ENCODE measurements at regions not wholly inside any gene's neighbourhood (a gene's known extent, or its start where the extent isn't known, plus 50 kb on each side); places are given as distances from the start of the nearest gene placed in this dataset.

DNA sequence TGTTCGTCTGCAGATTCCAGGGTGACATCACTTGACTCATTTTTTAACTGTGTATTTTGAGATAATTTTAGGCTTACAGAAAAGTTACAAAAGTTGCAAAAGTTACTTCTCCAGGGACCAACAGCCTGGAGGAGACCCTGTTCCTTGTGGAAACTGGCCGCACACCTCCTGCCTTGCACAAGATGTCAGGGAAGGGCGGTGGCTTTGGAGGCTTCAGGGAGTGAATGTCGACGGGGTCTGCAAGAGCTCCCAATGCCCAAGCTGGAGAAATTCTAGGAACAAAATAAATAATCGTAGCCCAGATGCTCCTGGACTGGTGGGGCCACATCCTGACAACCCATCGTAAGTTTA is 62.2 kb upstream of the FAM20C start:
- no peak overlapping the region for H2AFZ ChIP-seq (ENCODE audit: low read depth, low read length)
- H3K36me3 ChIP-seq (ENCODE audit: insufficient read depth, low read length), result no peaks in the 10 kb centered on the region
- no peak overlapping the region for H3K4me2 ChIP-seq (ENCODE audit: insufficient read depth, low read length)
- DNase-seq (no peak), ATAC-seq (ENCODE audit: insufficient read depth, low read depth) (no peak)
- H3K27me3 ChIP-seq (ENCODE audit: insufficient read depth, low read length, poor library complexity), result no peaks in the 10 kb centered on the region
- H3K9ac ChIP-seq (ENCODE audit: low read depth, low read length), result no peak overlapping the region
- H3K79me2 ChIP-seq (ENCODE audit: insufficient read depth, low read length), result no peaks in the 10 kb centered on the region
- H3K9me3 ChIP-seq (ENCODE audit: insufficient read depth, low read length, severe bottlenecking), result no peaks in the 10 kb centered on the region
- H3K4me1 ChIP-seq (ENCODE audit: insufficient read depth, low read length), result no peaks in the 10 kb centered on the region
- no peak for TF ChIP-seq EZH2 (IDR thresholded peaks at IDR 0.05; ENCODE audit: borderline replicate concordance, low read depth, low read length, severe bottlenecking)
- TF ChIP-seq, protein P1, sequence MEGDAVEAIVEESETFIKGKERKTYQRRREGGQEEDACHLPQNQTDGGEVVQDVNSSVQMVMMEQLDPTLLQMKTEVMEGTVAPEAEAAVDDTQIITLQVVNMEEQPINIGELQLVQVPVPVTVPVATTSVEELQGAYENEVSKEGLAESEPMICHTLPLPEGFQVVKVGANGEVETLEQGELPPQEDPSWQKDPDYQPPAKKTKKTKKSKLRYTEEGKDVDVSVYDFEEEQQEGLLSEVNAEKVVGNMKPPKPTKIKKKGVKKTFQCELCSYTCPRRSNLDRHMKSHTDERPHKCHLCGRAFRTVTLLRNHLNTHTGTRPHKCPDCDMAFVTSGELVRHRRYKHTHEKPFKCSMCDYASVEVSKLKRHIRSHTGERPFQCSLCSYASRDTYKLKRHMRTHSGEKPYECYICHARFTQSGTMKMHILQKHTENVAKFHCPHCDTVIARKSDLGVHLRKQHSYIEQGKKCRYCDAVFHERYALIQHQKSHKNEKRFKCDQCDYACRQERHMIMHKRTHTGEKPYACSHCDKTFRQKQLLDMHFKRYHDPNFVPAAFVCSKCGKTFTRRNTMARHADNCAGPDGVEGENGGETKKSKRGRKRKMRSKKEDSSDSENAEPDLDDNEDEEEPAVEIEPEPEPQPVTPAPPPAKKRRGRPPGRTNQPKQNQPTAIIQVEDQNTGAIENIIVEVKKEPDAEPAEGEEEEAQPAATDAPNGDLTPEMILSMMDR (IDR thresholded peaks at IDR 0.05; ENCODE audit: borderline replicate concordance, extremely low read depth, low read length, poor library complexity, severe bottlenecking), result no peak
- H4K20me1 ChIP-seq (ENCODE audit: insufficient read depth, low read length), result peaks cover 4% of the 10 kb centered on the region
- no peak overlapping the region for H3K4me3 ChIP-seq (ENCODE audit: low read depth in 1 of 2, low read length in 2 of 2)
- H3K27ac ChIP-seq (ENCODE audit: low read length), result no peak overlapping the region

DNA sequence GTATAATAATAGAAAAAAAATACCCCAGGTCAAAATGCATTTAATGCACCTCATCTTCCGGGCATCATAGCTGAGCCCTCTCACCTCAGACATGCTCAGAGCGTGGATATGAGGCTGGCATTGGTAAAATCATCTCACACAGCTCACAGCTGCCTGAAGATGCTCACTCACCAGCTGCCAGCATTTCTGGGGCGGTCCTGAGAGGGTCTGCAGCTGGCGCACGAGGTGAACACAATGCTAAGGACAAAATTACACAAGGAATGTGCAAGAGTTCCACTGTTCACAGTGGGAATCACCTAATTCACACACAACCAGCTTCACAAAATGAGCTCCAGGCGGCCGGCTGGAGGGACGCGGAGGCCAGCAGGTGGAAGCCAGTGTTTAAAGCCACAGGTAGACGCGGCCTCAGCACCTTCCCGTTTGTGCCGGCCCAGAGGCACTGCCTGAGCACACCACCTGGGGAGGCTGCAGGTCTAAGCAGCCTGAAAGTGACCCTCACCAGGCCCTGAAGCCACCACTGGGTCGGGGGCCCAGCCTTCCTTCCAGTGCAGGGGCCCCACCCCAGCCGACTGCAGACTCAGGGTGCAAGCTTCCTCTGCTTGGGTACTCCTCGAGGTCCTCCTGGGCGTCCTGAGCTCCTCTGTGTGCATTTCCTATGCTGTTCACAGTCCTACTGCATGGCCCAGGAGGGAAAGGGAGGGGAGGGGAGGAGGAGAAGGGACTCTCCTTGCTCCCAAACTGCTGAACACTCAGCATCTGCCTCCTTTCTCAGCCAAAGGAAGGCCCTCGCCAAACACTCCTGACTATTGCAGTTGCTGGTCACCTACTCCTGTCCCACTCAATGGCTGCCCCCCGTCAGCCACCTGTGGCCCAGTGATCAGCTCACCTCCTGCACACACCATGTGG is 61.2 kb upstream of the FAM20C start:
- Histone ChIP-seq H2AFZ (ENCODE audit: low read depth, low read length) (no peak overlapping the region), H3K4me2 (ENCODE audit: insufficient read depth, low read length) (no peak overlapping the region), H3K27ac (ENCODE audit: low read length) (no peak overlapping the region), H3K9me3 (ENCODE audit: insufficient read depth, low read length, severe bottlenecking) (no peaks in the 10 kb centered on the region), H4K20me1 (ENCODE audit: insufficient read depth, low read length) (peaks cover 4% of the 10 kb centered on the region), H3K9ac (ENCODE audit: low read depth, low read length) (no peak overlapping the region), H3K4me1 (ENCODE audit: insufficient read depth, low read length) (no peaks in the 10 kb centered on the region), H3K36me3 (ENCODE audit: insufficient read depth, low read length) (no peaks in the 10 kb centered on the region), H3K4me3 (ENCODE audit: low read depth in 1 of 2, low read length in 2 of 2) (no peak overlapping the region), H3K79me2 (ENCODE audit: insufficient read depth, low read length) (no peaks in the 10 kb centered on the region), H3K27me3 (ENCODE audit: insufficient read depth, low read length, poor library complexity) (peaks cover under 1% of the 10 kb centered on the region)
- DNase-seq (no peak), ATAC-seq (ENCODE audit: insufficient read depth, low read depth) (no peak)
- TF ChIP-seq, protein P1 (IDR thresholded peaks at IDR 0.05; ENCODE audit: borderline replicate concordance, extremely low read depth, low read length, poor library complexity, severe bottlenecking), result no peak
- TF ChIP-seq EZH2 (IDR thresholded peaks at IDR 0.05; ENCODE audit: borderline replicate concordance, low read depth, low read length, severe bottlenecking), result no peak

DNA sequence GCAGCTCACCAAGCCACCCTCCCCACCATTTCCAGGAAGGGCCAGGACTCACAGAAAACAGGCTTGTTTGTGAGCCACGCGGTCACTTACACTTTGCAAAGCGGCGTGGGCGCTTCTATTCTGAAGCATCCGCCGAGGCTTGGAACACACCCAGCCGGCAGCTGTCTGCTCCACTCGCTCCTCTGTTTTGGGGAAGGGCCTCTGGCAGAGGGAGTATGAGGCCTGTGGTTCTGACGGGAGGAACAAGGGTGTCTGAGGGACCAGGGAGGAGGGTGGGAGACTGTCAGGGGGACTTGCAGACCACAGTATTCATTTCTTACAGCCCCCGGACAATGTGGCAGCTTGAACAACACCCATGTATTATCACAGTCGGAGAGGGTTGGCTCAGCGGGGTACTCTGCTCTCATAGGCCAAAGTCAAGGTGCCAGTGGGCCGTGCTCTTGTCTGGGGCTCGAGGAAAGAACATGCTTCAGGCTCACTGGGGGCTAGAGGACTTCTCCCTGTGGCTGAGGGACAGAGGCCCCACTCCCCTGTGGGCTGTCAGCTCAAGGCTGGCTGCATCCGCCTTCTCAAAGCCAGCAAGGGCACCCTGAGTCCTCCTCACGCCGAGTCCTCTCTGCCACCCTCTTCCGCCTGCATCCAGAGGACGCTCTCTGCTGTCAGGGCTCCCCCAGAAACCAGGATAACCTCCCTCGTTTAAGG is 60.4 kb upstream of the FAM20C start:
- no peaks in the 10 kb centered on the region for H3K4me1 ChIP-seq (ENCODE audit: insufficient read depth, low read length)
- H3K79me2 ChIP-seq (ENCODE audit: insufficient read depth, low read length), result no peaks in the 10 kb centered on the region
- H2AFZ ChIP-seq (ENCODE audit: low read depth, low read length), result no peak overlapping the region
- H4K20me1 ChIP-seq (ENCODE audit: insufficient read depth, low read length), result peaks cover 4% of the 10 kb centered on the region
- TF ChIP-seq EZH2 (IDR thresholded peaks at IDR 0.05; ENCODE audit: borderline replicate concordance, low read depth, low read length, severe bottlenecking), result no peak
- TF ChIP-seq, protein P1 (IDR thresholded peaks at IDR 0.05; ENCODE audit: borderline replicate concordance, extremely low read depth, low read length, poor library complexity, severe bottlenecking), result no peak
- no peak overlapping the region for H3K4me3 ChIP-seq (ENCODE audit: low read depth in 1 of 2, low read length in 2 of 2)
- DNase-seq, result no peak
- no peak overlapping the region for H3K27ac ChIP-seq (ENCODE audit: low read length)
- H3K27me3 ChIP-seq (ENCODE audit: insufficient read depth, low read length, poor library complexity), result peaks cover 6% of the 10 kb centered on the region
- ATAC-seq (ENCODE audit: insufficient read depth, low read depth), result no peak
- H3K36me3 ChIP-seq (ENCODE audit: insufficient read depth, low read length), result no peaks in the 10 kb centered on the region
- H3K9me3 ChIP-seq (ENCODE audit: insufficient read depth, low read length, severe bottlenecking), result no peaks in the 10 kb centered on the region
- no peak overlapping the region for H3K4me2 ChIP-seq (ENCODE audit: insufficient read depth, low read length)
- no peak overlapping the region for H3K9ac ChIP-seq (ENCODE audit: low read depth, low read length)
